Parathyroid adenoma (tissue), 2 donors: ENCODE measurements at regions not wholly inside any gene's neighbourhood (a gene's known extent, or its start where the extent isn't known, plus 50 kb on each side); places are given as distances from the start of the nearest gene placed in this dataset.

ENCODE experiments used
- H2AFZ ChIP-seq: fragments of 300-600 bp; sonication (generic); one replicate; pipeline ENCODE4 v1.7.0; 2017; ENCODE audit warnings: antibody characterized with exemption, mild to moderate bottlenecking
- H3K27ac ChIP-seq: fragments of 300-600 bp; sonication (generic); one replicate; pipeline ENCODE4 v1.7.0; 2017
- H3K27me3 ChIP-seq: fragments of 300-600 bp; sonication (generic); one replicate; pipeline ENCODE4 v1.7.0; 2017; ENCODE audit warnings: low read length; ENCODE audit not compliant: control insufficient read depth, insufficient read depth
- H3K36me3 ChIP-seq: fragments of 300-600 bp; sonication (generic); one replicate; pipeline ENCODE4 v1.7.0; 2017; ENCODE audit warnings: low read length; ENCODE audit not compliant: control insufficient read depth, insufficient read depth
- H3K4me1 ChIP-seq: fragments of 300-600 bp; sonication (generic); one replicate; pipeline ENCODE4 v1.7.0; 2017; ENCODE audit warnings: control low read depth
- H3K4me2 ChIP-seq: fragments of 300-600 bp; sonication (generic); one replicate; pipeline ENCODE4 v1.7.0; 2017; ENCODE audit warnings: low read length
- H3K4me3 ChIP-seq: fragments of 300-600 bp; sonication (generic); one replicate; pipeline ENCODE4 v1.7.0; 2017; ENCODE audit warnings: low read depth, low read length
- H3K79me2 ChIP-seq: fragments of 300-600 bp; sonication (generic); one replicate; pipeline ENCODE4 v1.7.0; 2017; ENCODE audit warnings: control low read depth
- H3K9ac ChIP-seq: fragments of 300-600 bp; sonication (generic); one replicate; pipeline ENCODE4 v1.7.0; 2017; ENCODE audit warnings: mild to moderate bottlenecking
- H3K9me3 ChIP-seq: fragments of 300-600 bp; sonication (generic); one replicate; pipeline ENCODE4 v1.7.0; 2017; ENCODE audit warnings: low read length; ENCODE audit not compliant: control insufficient read depth
- CTCF ChIP-seq: fragments of 300-600 bp; sonication (generic); IDR thresholded peaks from one replicate; pipeline ENCODE4 v1.7.0; 2017; ENCODE audit warnings: antibody characterized with exemption, mild to moderate bottlenecking
- donor health status: primary hyperparathyroidism.

DNA sequence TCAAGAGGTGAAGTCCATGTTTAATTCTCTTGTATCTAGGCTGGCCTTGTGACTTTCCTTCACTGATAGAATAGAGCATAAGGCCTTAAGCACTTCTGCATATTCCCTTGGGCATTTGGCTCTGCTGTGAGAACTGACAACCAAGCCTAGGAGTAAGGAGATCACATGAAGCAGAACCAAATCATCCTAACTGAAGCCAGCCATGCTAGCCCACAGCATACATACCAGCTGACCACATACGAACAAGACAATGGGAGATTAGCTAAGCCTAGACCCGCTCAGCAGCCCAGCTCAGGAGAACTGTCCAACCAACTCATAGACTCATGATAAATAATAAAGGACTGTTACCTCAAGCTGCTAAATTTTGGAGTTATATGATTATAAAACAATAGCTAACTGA lies 114.6 kb upstream of the NEK7 start:
- no peaks in the 10 kb centered on the region for H3K79me2 ChIP-seq
- H3K27me3 ChIP-seq, result no peaks in the 10 kb centered on the region
- H2AFZ ChIP-seq, result no peak overlapping the region
- no peaks in the 10 kb centered on the region for H3K36me3 ChIP-seq
- no peak overlapping the region for H3K4me2 ChIP-seq
- no peak for TF ChIP-seq CTCF
- H3K4me3 ChIP-seq, result no peak overlapping the region
- no peak overlapping the region for H3K27ac ChIP-seq
- no peaks in the 10 kb centered on the region for H3K9me3 ChIP-seq
- H3K4me1 ChIP-seq, result no peaks in the 10 kb centered on the region
- H3K9ac ChIP-seq, result no peak overlapping the region

DNA sequence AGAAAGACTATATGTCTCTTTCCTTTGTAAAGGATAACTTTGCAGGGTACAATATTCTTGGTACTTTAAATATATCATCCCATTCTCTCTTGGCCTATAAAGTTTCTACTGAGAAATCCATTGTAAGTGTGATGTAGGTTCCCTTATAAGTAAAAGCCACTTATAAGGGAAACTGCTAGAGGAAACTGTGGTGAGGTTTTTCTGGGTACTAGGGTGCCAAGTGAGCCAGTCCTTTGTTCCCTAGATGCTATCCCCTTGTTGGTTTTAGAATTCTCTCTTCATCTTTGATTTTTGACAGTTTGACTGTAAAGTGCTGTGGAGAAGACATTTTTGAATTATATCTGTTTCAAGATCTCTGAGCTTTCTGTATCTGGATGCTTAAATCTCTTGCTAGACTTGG lies 108.9 kb upstream of the NEK7 start:
- Histone ChIP-seq H3K4me3 (no peak overlapping the region), H3K27ac (no peak overlapping the region), H3K36me3 (no peaks in the 10 kb centered on the region), H3K27me3 (no peaks in the 10 kb centered on the region), H3K9me3 (no peaks in the 10 kb centered on the region), H2AFZ (no peak overlapping the region), H3K79me2 (no peaks in the 10 kb centered on the region), H3K4me2 (no peak overlapping the region), H3K4me1 (no peaks in the 10 kb centered on the region), H3K9ac (no peak overlapping the region)
- TF ChIP-seq CTCF, result no peak

DNA sequence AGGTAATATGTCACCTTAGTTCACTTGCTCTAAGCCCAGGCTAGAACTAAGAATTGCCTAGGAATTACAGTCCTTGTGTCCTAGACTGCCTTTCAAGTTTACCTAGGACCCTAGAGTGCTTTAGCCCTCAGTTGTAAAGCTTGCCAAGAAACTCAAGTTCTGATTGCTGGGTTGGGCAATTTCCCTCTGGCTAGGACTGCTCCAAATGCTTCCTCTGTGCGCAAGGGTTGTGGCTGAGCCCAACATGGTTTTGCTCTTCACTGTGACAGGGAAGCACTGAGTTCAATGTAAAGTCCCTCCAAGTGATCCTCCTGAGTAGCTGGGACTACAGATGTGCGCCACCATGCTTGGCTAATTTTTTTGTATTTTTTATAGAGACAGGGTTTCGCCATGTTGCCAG lies 102.3 kb upstream of the NEK7 start:
- H3K36me3 ChIP-seq, result no peaks in the 10 kb centered on the region
- H3K4me2 ChIP-seq, result no peak overlapping the region
- H3K4me1 ChIP-seq, result no peaks in the 10 kb centered on the region
- H3K9me3 ChIP-seq, result no peaks in the 10 kb centered on the region
- H3K27me3 ChIP-seq, result no peaks in the 10 kb centered on the region
- H2AFZ ChIP-seq, result no peak overlapping the region
- H3K79me2 ChIP-seq, result no peaks in the 10 kb centered on the region
- no peak overlapping the region for H3K27ac ChIP-seq
- TF ChIP-seq CTCF, result no peak
- no peak overlapping the region for H3K4me3 ChIP-seq
- no peak overlapping the region for H3K9ac ChIP-seq

- no peaks in the 10 kb centered on the region for H3K79me2 ChIP-seq
- no peak overlapping the region for H3K4me2 ChIP-seq
- H3K9me3 ChIP-seq, result no peaks in the 10 kb centered on the region
- H3K4me3 ChIP-seq, result no peak overlapping the region
- no peak overlapping the region for H3K27ac ChIP-seq
- H3K36me3 ChIP-seq, result no peaks in the 10 kb centered on the region
- no peak for TF ChIP-seq CTCF
- H2AFZ ChIP-seq, result no peak overlapping the region
- no peak overlapping the region for H3K9ac ChIP-seq
- no peaks in the 10 kb centered on the region for H3K4me1 ChIP-seq
- no peaks in the 10 kb centered on the region for H3K27me3 ChIP-seq
Observed at GRCh38 chr1:198056255-198056654, 100.5 kb upstream of the NEK7 start.

GRCh38 chr1:198064181-198064580 lies 92.6 kb upstream of the NEK7 start:
- no peak overlapping the region for H3K9ac ChIP-seq
- H3K9me3 ChIP-seq, result no peaks in the 10 kb centered on the region
- no peak overlapping the region for H2AFZ ChIP-seq
- no peak for TF ChIP-seq CTCF
- no peaks in the 10 kb centered on the region for H3K27me3 ChIP-seq
- no peak overlapping the region for H3K27ac ChIP-seq
- H3K79me2 ChIP-seq, result no peaks in the 10 kb centered on the region
- H3K36me3 ChIP-seq, result no peaks in the 10 kb centered on the region
- H3K4me2 ChIP-seq, result no peak overlapping the region
- no peaks in the 10 kb centered on the region for H3K4me1 ChIP-seq
- H3K4me3 ChIP-seq, result no peak overlapping the region
